ENCODE measurements at regions not wholly inside any gene's neighbourhood (a gene's known extent, or its start where the extent isn't known, plus 50 kb on each side); places are given as distances from the start of the nearest gene placed in this dataset.

DNA sequence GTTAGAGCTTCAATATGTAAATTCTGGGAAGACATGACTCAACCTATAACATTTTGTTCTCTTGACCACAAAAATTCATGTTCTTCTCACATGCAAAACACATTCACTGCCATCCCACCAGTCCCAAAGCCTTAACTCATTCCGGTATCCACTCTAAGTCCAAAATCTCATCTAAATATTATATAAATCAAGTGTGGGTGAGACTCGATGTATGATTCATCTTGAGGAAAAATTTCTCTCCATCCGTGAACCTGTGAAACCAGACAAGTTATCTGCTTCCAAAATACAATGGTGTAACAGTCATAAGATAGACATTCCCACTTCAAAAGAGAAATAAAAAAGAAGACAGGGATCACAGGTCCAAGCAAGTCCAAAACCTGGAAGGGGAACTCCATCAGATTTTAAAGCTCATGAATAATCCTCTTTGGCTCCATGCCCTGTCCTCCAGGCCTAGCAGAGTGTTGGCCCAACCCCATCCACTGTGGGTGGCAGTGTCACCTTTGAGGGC lies 101.3 kb downstream of the RAD51AP2 start:
- H3K27ac ChIP-seq, result no peak overlapping the region

DNA sequence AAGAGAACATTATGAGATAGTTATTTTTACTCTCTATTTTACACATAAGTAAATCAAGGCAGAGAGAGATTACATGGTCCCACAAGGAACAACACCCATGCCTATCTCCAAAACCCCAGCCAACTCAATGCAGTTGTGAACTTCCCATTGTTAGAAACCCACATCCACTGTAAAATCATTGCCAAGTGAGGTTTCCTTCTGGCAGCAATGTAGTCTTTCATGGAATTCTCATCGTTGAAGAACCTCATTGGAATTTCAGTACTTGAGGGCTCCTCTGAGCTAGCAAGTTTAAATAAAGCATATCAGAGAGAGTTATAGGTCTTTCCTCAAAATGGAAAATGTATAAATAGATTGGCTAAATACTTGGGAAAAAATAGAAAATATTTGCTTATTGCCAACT lies 105.2 kb downstream of the RAD51AP2 start:
- no peaks in the 10 kb centered on the region for H3K36me3 Mint-ChIP-seq
- H3K9me3 Mint-ChIP-seq, result no peaks in the 10 kb centered on the region
- no peaks in the 10 kb centered on the region for H3F3A ChIP-seq (ENCODE audit: low read depth)
- H3K9me3 ChIP-seq (ENCODE audit: low read depth), result no peaks in the 10 kb centered on the region
- no peak overlapping the region for H3K4me3 Mint-ChIP-seq
- H3K79me2 ChIP-seq (ENCODE audit: low read depth), result no peaks in the 10 kb centered on the region
- TF ChIP-seq, protein P1, sequence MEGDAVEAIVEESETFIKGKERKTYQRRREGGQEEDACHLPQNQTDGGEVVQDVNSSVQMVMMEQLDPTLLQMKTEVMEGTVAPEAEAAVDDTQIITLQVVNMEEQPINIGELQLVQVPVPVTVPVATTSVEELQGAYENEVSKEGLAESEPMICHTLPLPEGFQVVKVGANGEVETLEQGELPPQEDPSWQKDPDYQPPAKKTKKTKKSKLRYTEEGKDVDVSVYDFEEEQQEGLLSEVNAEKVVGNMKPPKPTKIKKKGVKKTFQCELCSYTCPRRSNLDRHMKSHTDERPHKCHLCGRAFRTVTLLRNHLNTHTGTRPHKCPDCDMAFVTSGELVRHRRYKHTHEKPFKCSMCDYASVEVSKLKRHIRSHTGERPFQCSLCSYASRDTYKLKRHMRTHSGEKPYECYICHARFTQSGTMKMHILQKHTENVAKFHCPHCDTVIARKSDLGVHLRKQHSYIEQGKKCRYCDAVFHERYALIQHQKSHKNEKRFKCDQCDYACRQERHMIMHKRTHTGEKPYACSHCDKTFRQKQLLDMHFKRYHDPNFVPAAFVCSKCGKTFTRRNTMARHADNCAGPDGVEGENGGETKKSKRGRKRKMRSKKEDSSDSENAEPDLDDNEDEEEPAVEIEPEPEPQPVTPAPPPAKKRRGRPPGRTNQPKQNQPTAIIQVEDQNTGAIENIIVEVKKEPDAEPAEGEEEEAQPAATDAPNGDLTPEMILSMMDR (IDR thresholded peaks at IDR 0.05), result no peak
- no peak for TF ChIP-seq EZH2phosphoT487 (IDR thresholded peaks at IDR 0.05)
- TF ChIP-seq EZH2 (IDR thresholded peaks at IDR 0.05), result no peak
- no peaks in the 10 kb centered on the region for H3K4me1 ChIP-seq
- no peaks in the 10 kb centered on the region for H3K4me1 Mint-ChIP-seq
- H3K36me3 ChIP-seq, result no peaks in the 10 kb centered on the region
- H3K27me3 ChIP-seq, result no peaks in the 10 kb centered on the region
- no peaks in the 10 kb centered on the region for H4K20me1 ChIP-seq (ENCODE audit: low read depth)
- no peak overlapping the region for H2AFZ ChIP-seq (replicated peaks)
- no peak overlapping the region for H3K4me2 ChIP-seq
- H3K27ac Mint-ChIP-seq, result no peak overlapping the region
- no peak overlapping the region for H3K27ac ChIP-seq
- DNase-seq (ENCODE audit: low spot score), result no peak
- H3K4me3 ChIP-seq, result no peak overlapping the region
- no peaks in the 10 kb centered on the region for H3K27me3 Mint-ChIP-seq (ENCODE audit: insufficient read depth, low read depth)
- H3K9ac ChIP-seq, result no peak overlapping the region

More for the DNA sequence above, 101.3 kb downstream of the RAD51AP2 start:
- no peaks in the 10 kb centered on the region for H3K4me1 ChIP-seq
- H3K79me2 ChIP-seq (ENCODE audit: low read depth), result no peaks in the 10 kb centered on the region
- no peak overlapping the region for H3K4me3 ChIP-seq
- Mint-ChIP-seq H3K4me3 (no peak overlapping the region), H3K4me1 (no peaks in the 10 kb centered on the region), H3K36me3 (no peaks in the 10 kb centered on the region), H3K9me3 (no peaks in the 10 kb centered on the region), H3K27ac (no peak overlapping the region), H3K27me3 (ENCODE audit: insufficient read depth, low read depth) (no peaks in the 10 kb centered on the region)
- no peaks in the 10 kb centered on the region for H3K9me3 ChIP-seq (ENCODE audit: low read depth)
- DNase-seq (ENCODE audit: low spot score), result no peak
- no peak overlapping the region for H2AFZ ChIP-seq (replicated peaks)
- H4K20me1 ChIP-seq (ENCODE audit: low read depth), result no peaks in the 10 kb centered on the region
- H3F3A ChIP-seq (ENCODE audit: low read depth), result no peaks in the 10 kb centered on the region
- H3K9ac ChIP-seq, result no peak overlapping the region
- TF ChIP-seq EZH2phosphoT487 (IDR thresholded peaks at IDR 0.05), result no peak
- no peak for TF ChIP-seq EZH2 (IDR thresholded peaks at IDR 0.05)
- TF ChIP-seq, protein P1 (IDR thresholded peaks at IDR 0.05), result no peak
- H3K4me2 ChIP-seq, result no peak overlapping the region
- H3K36me3 ChIP-seq, result no peaks in the 10 kb centered on the region
- no peaks in the 10 kb centered on the region for H3K27me3 ChIP-seq

DNA sequence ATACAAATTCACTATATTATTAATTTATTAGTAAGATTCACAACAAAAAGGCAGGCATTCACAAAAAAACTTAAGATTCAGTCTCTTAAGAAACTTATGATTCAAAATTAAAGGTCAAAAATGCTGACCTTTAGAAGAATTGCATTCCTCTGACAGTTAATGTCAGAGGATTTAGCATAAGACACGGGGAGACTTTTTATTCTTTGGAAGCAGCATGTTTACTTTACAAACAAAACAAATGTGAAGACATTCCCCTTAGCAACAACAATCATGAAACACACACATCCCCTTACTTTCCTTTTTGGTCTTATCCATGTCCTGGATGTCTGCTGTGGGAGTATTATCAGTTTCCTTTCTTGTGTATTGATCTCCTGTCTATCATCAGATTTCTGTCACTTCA lies 117.1 kb downstream of the RAD51AP2 start:
- Histone ChIP-seq H3K4me3 (no peak overlapping the region), H4K20me1 (ENCODE audit: low read depth) (no peaks in the 10 kb centered on the region), H3K9ac (no peak overlapping the region), H3K27me3 (no peaks in the 10 kb centered on the region), H3K4me2 (no peak overlapping the region), H3K9me3 (ENCODE audit: low read depth) (peaks cover 18% of the 10 kb centered on the region), H3K27ac (no peak overlapping the region), H3K79me2 (ENCODE audit: low read depth) (no peaks in the 10 kb centered on the region), H3F3A (ENCODE audit: low read depth) (no peaks in the 10 kb centered on the region), H3K4me1 (no peaks in the 10 kb centered on the region), H2AFZ (replicated peaks) (no peak overlapping the region), H3K36me3 (no peaks in the 10 kb centered on the region)
- H3K36me3 Mint-ChIP-seq, result peaks cover 2% of the 10 kb centered on the region
- peaks cover 22% of the 10 kb centered on the region for H3K9me3 Mint-ChIP-seq
- no peak for DNase-seq (ENCODE audit: low spot score)
- no peak overlapping the region for H3K4me3 Mint-ChIP-seq
- H3K4me1 Mint-ChIP-seq, result no peaks in the 10 kb centered on the region
- TF ChIP-seq EZH2phosphoT487 (IDR thresholded peaks at IDR 0.05), result no peak
- TF ChIP-seq, protein P1 (IDR thresholded peaks at IDR 0.05), result no peak
- TF ChIP-seq EZH2 (IDR thresholded peaks at IDR 0.05), result no peak
- H3K27me3 Mint-ChIP-seq (ENCODE audit: insufficient read depth, low read depth), result peaks cover 2% of the 10 kb centered on the region
- no peak overlapping the region for H3K27ac Mint-ChIP-seq

Measured in neural progenitor cell (in vitro differentiated cells).